HG03039 (cell line): ENCODE measurements at regions not wholly inside any gene's neighbourhood (a gene's known extent, or its start where the extent isn't known, plus 50 kb on each side); places are given as distances from the start of the nearest gene placed in this dataset.
"Not testable (repeated sequence)": the region's sequence is repeated elsewhere in the genome, so short reads cannot be mapped to it uniquely, and the experiment has no call there.

ENCODE experiments used
- ATAC-seq: cut with Tn5 transposase; IDR thresholded peaks from one replicate; pipeline ENCODE4 v1.9.1; 2021; ENCODE audit warnings: mild to moderate bottlenecking, moderate library complexity; ENCODE audit not compliant: unreplicated experiment

DNA sequence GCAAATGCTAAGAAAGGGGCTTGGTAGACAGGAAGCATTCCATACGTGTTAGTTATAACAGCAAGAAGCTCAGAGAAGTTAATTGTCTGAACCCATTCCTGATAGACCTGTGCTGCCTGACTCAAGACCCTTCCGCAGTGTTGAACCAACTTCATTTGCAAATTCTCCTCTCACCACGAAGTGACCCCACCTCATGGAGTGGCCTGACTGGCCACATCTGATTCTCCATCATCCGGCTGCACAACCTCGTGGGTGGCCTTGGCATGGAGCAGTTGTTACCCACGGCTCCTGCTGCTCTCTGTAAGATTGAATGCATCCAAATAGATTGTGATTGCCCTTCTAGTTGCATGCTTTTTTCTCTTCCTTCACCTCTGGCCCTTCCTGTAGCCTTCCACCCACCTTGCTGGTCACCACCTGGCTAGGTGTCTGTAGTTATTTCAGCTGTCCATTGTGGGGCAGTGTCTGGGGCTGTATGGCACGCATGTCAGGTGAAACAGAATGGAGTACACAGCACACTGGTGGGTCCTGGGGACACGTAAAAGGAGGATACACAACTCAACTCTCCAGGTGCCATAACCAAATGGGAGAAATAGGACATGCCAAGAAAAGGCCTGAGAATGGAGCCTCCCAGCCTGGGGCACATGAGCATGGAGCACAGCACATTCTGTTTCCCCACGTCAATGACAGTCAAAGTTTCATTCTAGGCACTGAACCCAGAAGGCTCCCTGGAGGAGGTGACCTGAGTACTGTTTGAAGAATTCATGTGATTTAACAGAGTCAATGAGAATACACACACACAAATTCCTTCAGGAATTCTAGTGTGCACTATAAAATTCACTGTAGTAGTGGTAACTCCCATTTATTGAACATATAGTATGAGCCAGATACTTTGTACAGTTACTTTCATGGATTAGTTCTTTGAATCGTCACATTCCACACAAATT is 70.5 kb upstream of the PTCH1 start:
- ATAC-seq: no peak

DNA sequence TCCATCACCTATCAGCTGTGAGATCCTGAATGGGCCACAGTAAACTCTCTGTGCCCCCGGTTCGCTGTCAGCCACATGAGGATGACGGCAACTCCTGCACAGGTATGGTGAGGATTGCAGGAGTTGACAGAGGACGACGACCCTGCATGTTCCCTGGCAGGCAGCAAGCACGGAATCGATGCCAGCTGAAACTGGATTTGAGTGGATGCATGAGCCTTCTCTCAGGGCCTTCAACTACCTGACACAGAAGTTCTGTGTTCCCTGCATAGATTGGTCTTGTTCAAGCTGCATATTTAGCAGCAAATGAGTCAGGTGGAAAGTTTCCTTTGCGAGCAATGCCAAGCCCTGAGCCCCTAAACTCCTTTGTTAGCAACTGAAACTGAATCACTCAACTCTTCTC is 69.6 kb upstream of the PTCH1 start:
- ATAC-seq: no peak

DNA sequence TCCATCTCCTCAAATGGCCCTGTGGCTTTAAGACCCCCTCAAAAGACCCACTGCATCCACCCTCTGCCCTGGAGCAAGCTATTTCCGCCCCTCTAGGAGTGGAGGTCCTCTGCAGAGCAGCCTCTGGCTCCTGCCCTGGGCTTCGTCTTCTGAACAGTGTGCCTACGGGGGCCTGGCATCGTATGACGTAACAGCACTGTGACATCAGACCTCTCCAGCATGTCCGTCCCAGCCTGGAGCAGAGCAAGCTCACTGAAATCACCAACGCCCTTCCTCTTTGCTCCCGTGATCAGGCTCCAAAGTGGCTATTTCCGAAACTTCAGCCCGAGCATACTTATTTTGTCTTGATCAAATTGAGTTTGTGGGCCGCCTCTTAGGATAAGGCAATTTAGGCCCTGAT is 69.1 kb upstream of the PTCH1 start:
- ATAC-seq: no peak

DNA sequence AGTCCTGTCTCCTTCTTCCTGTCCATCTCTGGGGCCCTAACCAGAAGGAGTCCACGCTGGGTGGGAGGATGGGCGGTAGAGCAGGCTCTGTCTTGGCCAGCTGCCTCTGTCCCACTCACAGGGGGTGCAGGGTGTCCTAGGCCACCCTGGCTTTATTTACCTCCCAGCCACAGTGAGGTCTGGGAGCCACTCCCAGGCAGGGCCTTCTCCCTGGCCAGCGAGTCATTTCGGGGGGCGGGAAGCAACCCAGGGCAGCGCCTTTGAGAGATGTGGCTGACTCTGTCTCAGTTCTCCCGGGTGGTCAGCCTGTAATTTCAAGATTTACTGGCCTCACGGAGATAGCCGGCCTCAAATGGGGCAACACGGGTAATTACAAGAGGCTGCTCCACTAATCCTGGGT is 67.4 kb upstream of the PTCH1 start:
- ATAC-seq: no peak

DNA sequence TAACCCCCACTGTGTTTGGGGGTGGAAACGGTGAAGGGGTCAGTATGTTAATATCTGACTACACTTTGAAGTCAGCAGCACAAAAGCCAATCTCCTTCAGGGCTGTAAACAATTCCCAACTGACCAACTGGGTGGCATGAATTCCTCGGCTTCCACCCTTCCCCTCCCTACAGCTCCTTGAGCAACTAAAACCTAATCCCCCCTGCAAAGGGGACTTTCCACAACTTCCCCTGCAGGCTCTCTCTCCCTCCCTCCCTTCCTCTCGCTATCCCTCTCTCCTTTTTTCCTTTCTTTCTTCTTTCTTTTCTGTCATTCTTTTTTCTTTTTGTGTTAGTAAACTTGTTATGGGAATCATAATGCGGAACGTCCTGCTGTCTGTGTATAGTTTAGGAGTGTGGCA is 65.1 kb upstream of the PTCH1 start:
- ATAC-seq: no peak

DNA sequence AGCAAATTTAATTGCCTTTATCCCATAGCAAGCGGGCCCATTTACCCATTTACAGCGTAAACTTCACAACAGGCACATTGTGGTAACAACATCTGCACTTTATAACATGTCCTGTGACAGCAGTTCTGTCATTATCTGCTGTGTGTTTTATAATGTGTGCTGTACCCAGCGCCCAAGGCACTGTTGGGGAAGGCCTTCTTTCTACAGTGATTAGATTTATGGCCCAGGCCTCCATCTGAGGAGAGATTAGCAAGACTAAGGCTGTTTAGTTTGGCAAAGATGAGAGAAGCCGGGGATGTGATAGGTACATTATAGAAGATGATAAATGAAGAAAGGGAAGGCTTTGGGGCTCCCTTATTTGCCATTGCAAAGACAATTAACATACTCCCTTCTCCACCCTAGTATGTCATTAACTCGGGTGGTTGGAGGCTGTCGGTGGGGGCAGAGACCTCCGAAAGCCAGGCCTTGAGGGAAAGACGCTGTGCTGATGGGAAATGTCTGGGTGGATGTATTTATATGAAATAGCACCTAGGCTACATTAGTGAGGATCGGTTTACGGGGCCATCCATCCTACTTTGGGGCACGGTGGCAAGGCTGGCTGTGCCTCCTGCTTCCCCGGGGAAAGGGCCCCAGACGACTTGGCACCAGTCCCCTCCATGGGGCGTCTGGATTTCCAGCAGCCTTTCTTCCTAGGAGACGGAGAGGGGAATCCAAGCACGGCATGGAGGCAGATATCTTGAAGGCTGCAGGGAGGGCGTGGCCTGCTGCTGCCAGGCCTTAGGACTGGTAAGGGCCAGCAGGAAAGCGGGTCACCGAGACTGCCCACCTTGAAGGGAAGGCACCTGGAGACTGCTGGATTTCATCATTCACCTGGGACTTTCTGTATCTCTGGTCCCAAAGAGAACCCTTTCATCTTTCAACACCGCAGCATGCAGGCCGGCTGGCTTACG is 64.3 kb upstream of the PTCH1 start:
- no peak for ATAC-seq

DNA sequence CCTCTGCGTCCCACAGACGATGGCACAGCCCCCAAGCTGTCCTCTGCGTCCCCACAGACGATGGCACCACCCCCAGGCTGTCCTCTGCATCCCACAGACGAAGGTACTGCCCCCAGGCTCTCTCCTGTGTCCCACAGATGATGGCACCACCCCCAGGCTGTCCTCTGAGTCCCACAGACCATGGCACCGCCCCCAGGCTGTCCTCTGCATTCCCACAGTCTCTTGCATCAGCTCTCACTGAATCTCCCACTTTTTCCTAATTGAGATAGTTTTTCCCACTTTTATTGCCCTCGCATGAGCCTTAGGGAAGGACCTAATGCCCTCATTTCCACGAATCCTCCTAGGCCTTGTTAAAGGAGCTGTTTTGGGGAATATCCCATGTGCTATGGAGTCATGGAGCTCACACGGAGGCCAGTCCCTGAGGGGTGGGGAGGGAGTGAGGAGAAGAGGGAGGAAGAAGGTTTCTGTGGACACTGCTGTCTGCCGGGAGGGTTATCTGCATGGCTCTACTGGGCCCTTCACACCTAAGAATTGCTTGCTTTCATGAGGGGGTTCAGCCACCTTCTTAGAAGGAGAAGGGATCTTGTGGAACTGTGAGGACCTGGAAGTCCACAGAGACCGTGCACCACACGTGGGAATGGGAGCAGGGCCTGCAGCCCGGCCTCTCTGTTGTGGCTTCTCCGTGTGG is 58.2 kb upstream of the PTCH1 start:
- no peak for ATAC-seq

DNA sequence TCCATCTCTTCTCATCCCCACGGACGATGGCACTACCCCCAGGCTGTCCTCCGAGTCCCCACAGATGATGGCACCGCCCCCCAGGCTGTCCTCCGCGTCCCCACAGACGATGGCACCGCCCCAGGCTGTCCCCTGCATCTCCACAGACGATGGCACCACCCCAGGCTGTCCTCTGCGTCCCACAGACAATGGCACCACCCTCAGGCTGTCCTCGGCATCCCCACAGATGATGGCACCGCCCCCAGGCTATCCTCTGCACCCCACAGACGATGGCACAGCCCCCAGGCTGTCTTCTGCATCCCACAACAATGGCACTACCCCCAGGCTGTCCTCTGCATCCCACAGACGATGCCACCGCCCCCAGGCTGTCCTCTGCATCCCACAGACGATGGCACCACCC is 57.4 kb upstream of the PTCH1 start:
- ATAC-seq: no peak

DNA sequence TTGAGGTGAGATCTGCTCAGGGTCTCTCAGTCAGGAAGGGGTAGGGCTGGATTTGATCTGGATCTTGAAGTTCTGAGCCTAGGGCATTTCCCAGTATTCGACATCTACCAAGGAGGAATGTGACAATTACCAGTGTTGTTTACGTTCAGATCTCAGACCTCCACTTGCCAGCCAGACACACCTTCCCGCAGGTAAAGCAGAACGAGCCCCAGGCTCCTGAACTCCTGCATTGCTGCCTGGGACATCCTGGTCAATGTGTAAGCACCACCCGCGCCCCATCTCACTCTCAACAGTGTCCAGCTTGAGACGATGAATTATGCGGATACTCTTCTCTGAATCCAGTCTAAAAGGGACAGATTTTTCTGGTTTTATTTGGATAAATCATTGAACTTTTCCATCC is 56.7 kb upstream of the PTCH1 start:
- no peak for ATAC-seq

DNA sequence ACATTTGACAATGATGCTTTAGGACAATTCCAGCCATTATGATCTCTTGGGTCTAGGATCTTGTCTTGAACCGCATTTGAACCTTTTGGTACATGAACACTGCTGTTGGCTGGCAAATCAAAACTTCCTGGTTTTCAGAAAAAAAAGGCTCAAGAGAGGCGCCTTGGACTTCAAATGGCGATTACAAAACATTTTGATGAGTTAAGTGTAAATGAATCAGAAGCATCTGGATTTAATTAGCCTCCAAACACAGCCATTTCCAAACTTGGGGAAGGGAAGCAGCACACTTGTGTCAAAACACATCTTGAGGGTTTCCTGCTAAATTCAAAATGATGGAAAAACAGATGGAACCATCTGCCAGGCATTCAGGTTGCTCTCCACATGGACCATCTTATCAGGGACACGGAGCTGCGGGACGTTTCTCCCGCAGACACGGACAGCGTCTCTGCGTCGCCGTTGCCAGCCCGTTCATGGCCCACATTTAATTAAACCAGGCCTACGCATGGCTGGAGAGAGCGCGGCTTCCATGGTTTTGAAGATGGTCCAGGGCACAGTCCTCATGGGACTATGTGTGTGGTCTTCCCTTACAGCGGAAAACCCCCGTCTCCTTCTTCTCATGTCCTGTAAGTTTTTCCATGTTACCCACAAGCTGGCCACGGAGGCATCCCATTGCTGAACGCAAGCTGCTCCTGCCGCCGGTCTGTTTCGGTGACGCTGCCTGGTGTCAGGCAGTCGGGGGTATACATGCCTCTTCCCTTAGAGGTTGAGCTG is 55.8 kb upstream of the PTCH1 start:
- no peak for ATAC-seq

DNA sequence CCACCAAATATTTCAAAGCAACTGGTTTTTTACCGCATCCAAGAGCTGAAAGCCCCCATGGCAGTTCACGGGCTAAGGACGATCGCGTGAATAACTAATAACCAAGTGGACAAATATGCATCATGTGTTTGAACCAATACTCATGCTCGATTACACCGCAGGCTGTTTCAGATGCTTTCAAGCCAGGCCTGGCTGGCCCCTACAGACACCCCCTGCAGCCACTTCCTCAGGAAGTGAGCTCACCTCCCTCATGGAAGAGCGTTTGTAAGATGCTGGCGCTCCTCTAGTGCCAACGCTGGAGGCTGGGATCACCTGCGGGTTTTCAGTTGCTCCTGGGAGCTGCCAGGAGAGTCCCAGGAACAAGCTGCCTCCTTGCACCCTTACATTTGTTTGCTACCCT is 53.9 kb upstream of the PTCH1 start:
- ATAC-seq: no peak

DNA sequence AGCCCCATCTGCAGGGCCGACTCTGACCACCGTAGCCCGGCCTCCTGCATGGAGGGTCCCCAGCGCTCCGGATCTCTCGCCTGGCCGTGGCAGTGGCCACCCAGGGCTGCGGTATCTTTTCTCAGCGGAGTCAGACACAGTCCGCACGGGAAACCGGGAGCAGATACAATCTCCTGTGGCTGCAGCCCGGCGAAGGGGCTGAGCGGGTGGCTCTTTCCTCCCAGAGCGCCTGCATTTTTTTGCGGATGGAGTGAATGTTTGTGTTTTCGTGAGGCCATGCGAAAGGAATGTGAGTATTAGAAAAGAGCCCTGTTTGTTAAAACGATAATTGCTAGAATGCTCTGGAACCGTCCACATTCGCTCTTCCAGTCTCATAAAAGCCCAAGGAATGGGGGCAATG is 53.4 kb upstream of the PTCH1 start:
- no peak for ATAC-seq

DNA sequence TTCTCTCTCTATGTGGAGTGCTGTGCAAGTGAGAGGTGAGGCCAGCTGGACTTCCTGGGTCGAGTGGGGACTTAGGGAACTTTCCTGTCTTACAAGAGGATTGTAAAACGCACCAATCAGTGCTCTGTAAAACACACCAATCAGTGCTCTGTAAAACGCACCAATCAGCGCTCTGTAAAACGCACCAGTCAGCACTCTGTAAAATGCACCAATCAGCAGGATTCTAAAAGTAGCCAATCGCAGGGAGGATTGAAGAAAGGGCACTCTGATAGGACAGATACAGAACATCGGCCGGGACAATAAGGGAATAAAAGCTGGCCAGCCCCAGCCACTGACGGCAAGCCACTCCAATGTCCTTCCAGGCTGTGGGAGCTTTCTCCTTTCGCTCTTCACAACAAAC is 52.0 kb upstream of the PTCH1 start:
- not testable (repeated sequence) for ATAC-seq
